ENCODE measurements at regions not wholly inside any gene's neighbourhood (a gene's known extent, or its start where the extent isn't known, plus 50 kb on each side); places are given as distances from the start of the nearest gene placed in this dataset.

DNA sequence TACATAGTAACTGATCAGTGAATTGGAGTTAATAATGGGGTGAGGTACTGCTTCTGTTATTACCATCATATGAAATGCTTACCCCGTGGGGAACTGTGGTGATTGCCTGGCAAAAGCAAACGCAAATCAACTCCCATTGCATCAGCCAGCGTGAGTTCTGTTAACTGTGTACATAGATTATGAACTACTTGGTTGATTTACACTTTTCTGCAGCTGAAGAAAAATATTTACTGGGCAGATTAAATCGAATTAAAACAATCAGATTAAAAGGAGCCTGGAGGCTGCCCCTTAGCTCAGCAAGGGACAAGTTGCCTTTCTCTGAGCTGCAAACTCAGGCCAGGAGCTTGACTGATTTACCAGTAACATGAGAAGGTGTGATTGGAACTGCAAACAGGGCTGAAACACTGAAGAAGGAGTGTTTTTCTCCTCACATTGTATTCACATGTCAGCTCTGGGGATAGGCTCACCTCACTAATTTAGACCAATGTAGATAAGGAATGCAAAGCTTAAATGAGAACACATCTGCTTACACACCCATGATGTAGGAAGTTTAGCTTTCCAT is 220.1 kb downstream of the OSR1 start:
- CTCF ChIA-PET = no interaction called here
- POLR2A ChIA-PET = interaction anchor here (1.1 kb wide), 1 partner anchor 65 kb away, joined by 3 read pairs; no protein-coding TSS in a partner anchor
- Histone ChIP-seq H3K36me3 (ENCODE audit: control insufficient read depth in 2 of 2, insufficient read depth in 1 of 2, low read length in 2 of 2) (no peaks in the 10 kb centered on the region), H3K4me1 (ENCODE audit: control insufficient read depth, insufficient read depth, low read length) (0 out of 2 replicates have a peak, but pooled peaks cover 2% of the 10 kb centered on the region), H3K9me3 (ENCODE audit: control insufficient read depth, insufficient read depth, low read depth, low read length) (no peaks in the 10 kb centered on the region), H3K4me3 (ENCODE audit: low read depth, low read length) (no peak overlapping the region), H3K27ac (ENCODE audit: extremely low read depth, low read depth, low read length) (no peak overlapping the region)
- TF ChIP-seq OVOL3 (tag by site-specific recombination; IDR thresholded peaks at IDR 0.05) (no peak), ZNF140 (tag by site-specific recombination; IDR thresholded peaks at IDR 0.05) (no peak), ZNF132 (tag by site-specific recombination; IDR thresholded peaks at IDR 0.05; ENCODE audit: borderline replicate concordance) (no peak), ZNF560 (tag by site-specific recombination; IDR thresholded peaks at IDR 0.05; ENCODE audit: borderline replicate concordance) (no peak), ZNF426 (tag by site-specific recombination; IDR thresholded peaks at IDR 0.05) (no peak), TCF7L2 (IDR thresholded peaks at IDR 0.05; ENCODE audit: borderline replicate concordance, low read depth, low read length) (no peak), ZNF423 (tag by site-specific recombination; IDR thresholded peaks at IDR 0.05) (no peak), ZNF571 (tag by site-specific recombination; IDR thresholded peaks at IDR 0.05) (no peak), ZNF830 (tag by site-specific recombination; IDR thresholded peaks at IDR 0.05; ENCODE audit: low read depth) (no peak), ZSCAN16 (tag by site-specific recombination; IDR thresholded peaks at IDR 0.05) (no peak), ZNF585B (tag by site-specific recombination; IDR thresholded peaks at IDR 0.05) (no peak)
- TF ChIP-seq, protein P1, sequence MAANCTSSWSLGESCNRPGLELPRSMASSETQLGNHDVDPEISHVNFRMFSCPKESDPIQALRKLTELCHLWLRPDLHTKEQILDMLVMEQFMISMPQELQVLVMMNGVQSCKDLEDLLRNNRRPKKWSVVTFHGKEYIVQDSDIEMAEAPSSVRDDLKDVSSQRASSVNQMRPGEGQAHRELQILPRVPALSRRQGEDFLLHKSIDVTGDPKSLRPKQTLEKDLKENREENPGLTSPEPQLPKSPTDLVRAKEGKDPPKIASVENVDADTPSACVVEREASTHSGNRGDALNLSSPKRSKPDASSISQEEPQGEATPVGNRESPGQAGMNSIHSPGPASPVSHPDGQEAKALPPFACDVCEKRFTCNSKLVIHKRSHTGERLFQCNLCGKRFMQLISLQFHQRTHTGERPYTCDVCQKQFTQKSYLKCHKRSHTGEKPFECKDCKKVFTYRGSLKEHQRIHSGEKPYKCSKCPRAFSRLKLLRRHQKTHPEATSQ (tag by site-specific recombination; IDR thresholded peaks at IDR 0.05) = no peak
- TF ChIP-seq, protein P2, sequence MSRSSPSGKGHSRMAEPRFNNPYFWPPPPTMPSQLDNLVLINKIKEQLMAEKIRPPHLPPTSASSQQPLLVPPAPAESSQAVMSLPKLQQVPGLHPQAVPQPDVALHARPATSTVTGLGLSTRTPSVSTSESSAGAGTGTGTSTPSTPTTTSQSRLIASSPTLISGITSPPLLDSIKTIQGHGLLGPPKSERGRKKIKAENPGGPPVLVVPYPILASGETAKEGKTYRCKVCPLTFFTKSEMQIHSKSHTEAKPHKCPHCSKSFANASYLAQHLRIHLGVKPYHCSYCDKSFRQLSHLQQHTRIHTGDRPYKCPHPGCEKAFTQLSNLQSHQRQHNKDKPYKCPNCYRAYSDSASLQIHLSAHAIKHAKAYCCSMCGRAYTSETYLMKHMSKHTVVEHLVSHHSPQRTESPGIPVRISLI (tag by site-specific recombination; IDR thresholded peaks at IDR 0.05) = no peak
- TF ChIP-seq, protein P3, sequence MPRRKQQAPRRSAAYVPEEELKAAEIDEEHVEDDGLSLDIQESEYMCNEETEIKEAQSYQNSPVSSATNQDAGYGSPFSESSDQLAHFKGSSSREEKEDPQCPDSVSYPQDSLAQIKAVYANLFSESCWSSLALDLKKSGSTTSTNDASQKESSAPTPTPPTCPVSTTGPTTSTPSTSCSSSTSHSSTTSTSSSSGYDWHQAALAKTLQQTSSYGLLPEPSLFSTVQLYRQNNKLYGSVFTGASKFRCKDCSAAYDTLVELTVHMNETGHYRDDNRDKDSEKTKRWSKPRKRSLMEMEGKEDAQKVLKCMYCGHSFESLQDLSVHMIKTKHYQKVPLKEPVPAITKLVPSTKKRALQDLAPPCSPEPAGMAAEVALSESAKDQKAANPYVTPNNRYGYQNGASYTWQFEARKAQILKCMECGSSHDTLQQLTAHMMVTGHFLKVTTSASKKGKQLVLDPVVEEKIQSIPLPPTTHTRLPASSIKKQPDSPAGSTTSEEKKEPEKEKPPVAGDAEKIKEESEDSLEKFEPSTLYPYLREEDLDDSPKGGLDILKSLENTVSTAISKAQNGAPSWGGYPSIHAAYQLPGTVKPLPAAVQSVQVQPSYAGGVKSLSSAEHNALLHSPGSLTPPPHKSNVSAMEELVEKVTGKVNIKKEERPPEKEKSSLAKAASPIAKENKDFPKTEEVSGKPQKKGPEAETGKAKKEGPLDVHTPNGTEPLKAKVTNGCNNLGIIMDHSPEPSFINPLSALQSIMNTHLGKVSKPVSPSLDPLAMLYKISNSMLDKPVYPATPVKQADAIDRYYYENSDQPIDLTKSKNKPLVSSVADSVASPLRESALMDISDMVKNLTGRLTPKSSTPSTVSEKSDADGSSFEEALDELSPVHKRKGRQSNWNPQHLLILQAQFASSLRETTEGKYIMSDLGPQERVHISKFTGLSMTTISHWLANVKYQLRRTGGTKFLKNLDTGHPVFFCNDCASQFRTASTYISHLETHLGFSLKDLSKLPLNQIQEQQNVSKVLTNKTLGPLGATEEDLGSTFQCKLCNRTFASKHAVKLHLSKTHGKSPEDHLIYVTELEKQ (tag by site-specific recombination; IDR thresholded peaks at IDR 0.05; ENCODE audit: borderline replicate concordance) = no peak

DNA sequence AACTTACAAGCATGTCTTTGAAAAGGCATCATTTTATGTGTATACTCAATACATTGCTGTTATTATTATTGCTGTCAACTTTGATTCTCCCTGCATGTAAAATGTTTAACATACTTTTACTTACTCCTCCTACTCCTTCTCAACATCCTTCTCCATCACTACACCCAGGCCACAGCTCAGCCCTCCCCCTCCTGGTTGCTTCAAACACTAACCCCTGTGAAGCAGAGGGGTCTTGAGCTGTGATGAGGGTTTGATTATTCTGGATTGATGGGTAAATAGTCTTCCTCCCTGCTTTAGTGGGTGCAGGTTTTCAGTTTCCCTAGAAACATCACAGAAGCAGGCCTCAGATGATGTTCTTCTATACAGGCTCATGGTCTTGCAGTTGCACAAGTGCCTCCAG is 221.0 kb downstream of the OSR1 start:
- Histone ChIP-seq H3K4me1 (ENCODE audit: control insufficient read depth, insufficient read depth, low read length) (0 out of 2 replicates have a peak, but pooled peaks cover 2% of the 10 kb centered on the region), H3K27ac (ENCODE audit: extremely low read depth, low read depth, low read length) (no peak overlapping the region), H3K9me3 (ENCODE audit: control insufficient read depth, insufficient read depth, low read depth, low read length) (no peaks in the 10 kb centered on the region), H3K4me3 (ENCODE audit: low read depth, low read length) (no peak overlapping the region), H3K36me3 (ENCODE audit: control insufficient read depth in 2 of 2, insufficient read depth in 1 of 2, low read length in 2 of 2) (no peaks in the 10 kb centered on the region)
- POLR2A ChIA-PET = interaction anchor here (0.6 kb wide), 1 partner anchor 1468 kb away, joined by 4 read pairs; no protein-coding TSS in a partner anchor
- CTCF ChIA-PET = interaction anchor here (0.6 kb wide), 1 partner anchor 26 kb away, joined by 4 read pairs; no protein-coding TSS in a partner anchor
- TF ChIP-seq WT1 (tag by site-specific recombination; IDR thresholded peaks at IDR 0.05) (no peak), ZNF175 (tag by site-specific recombination; IDR thresholded peaks at IDR 0.05) (no peak), YY2 (tag by site-specific recombination; IDR thresholded peaks at IDR 0.05) (no peak), TRIM28 (IDR thresholded peaks at IDR 0.05; ENCODE audit: borderline replicate concordance, low read length) (no peak), SP3 (tag by site-specific recombination; IDR thresholded peaks at IDR 0.05) (no peak), ZFP3 (tag by site-specific recombination; IDR thresholded peaks at IDR 0.05; ENCODE audit: low read depth) (no peak), ZIC2 (tag by site-specific recombination; IDR thresholded peaks at IDR 0.05) (no peak), ZNF223 (tag by site-specific recombination; IDR thresholded peaks at IDR 0.05) (no peak), ZNF785 (tag by site-specific recombination; IDR thresholded peaks at IDR 0.05) (no peak), ZFP37 (tag by site-specific recombination; IDR thresholded peaks at IDR 0.05) (no peak), ZNF133 (tag by site-specific recombination; IDR thresholded peaks at IDR 0.05) (no peak), ZNF121 (tag by site-specific recombination; IDR thresholded peaks at IDR 0.05) (no peak), ZNF324 (tag by site-specific recombination; IDR thresholded peaks at IDR 0.05) (no peak), ZNF354C (tag by site-specific recombination; IDR thresholded peaks at IDR 0.05; ENCODE audit: borderline replicate concordance, low read depth) (no peak), ZNF221 (tag by site-specific recombination; IDR thresholded peaks at IDR 0.05; ENCODE audit: borderline replicate concordance) (no peak), ZSCAN23 (tag by site-specific recombination; IDR thresholded peaks at IDR 0.05) (no peak)
- TF ChIP-seq, protein P4, sequence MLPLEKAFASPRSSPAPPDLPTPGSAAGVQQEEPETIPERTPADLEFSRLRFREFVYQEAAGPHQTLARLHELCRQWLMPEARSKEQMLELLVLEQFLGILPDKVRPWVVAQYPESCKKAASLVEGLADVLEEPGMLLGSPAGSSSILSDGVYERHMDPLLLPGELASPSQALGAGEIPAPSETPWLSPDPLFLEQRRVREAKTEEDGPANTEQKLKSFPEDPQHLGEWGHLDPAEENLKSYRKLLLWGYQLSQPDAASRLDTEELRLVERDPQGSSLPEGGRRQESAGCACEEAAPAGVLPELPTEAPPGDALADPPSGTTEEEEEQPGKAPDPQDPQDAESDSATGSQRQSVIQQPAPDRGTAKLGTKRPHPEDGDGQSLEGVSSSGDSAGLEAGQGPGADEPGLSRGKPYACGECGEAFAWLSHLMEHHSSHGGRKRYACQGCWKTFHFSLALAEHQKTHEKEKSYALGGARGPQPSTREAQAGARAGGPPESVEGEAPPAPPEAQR (tag by site-specific recombination; IDR thresholded peaks at IDR 0.05) = no peak

All from HEK293 (cell line).